Adrenal gland (tissue), 9 donors: ENCODE measurements at regions not wholly inside any gene's neighbourhood (a gene's known extent, or its start where the extent isn't known, plus 50 kb on each side); places are given as distances from the start of the nearest gene placed in this dataset.

Experiments used
- DNase-seq, 7 donors: peaks; one replicate each; pipeline ENCODE4 v3.0.0-alpha.2; 2019 to 2020
- H3K27ac ChIP-seq, 5 donors: fragments of 200-600 bp; sonication (generic) in 4 of 5; 1 replicate in 3 of 5; 2 replicates in 2 of 5; pipeline versions ENCODE4 v1.5.1 to v1.8.0; 2016 to 2020; ENCODE audit warnings: mild to moderate bottlenecking in 1 of 5
- H3K27me3 ChIP-seq: fragments of 200-600 bp; 2 replicates; pipeline ENCODE4 v1.8.0; 2021
- H3K36me3 ChIP-seq, 2 donors: fragments of 200-600 bp; replicated peaks in 1 of 2; 1 replicate in 1 of 2; 2 replicates in 1 of 2; pipeline versions ENCODE4 v1.5.1 to v1.8.0; 2018 to 2022
- H3K4me1 ChIP-seq, 2 donors: fragments of 200-600 bp; replicated peaks in 1 of 2; 1 replicate in 1 of 2; 2 replicates in 1 of 2; pipeline versions ENCODE4 v1.5.1 to v1.8.0; 2018 to 2021
- H3K4me3 ChIP-seq, 4 donors: fragments of 200-600 bp; sonication (generic) in 3 of 4; one replicate each; pipeline ENCODE4 v1.5.1; 2016 to 2018
- H3K9me3 ChIP-seq, 3 donors: fragments of 200-600 bp; sonication (generic) in 1 of 3; replicated peaks in 1 of 3; 1 replicate in 2 of 3; 2 replicates in 1 of 3; pipeline versions ENCODE4 v1.5.1 to v1.8.0; 2016 to 2021
- CTCF ChIP-seq, 6 experiments: fragments of 450-650 bp in 4 of 6; fragments of 200-600 bp in 2 of 6; sonication (generic) in 1 of 6; IDR thresholded peaks; 1 replicate in 5 of 6; 2 replicates in 1 of 6; pipeline versions ENCODE4 v1.5.1 to v1.8.0; 2016 to 2021; ENCODE audit warnings: antibody characterized with exemption in 6 of 6, mild to moderate bottlenecking in 2 of 6, moderate library complexity in 1 of 6
- POLR2A ChIP-seq, 2 donors: fragments of 450-650 bp; IDR thresholded peaks; one replicate each; pipeline ENCODE4 v1.6.1; 2017; ENCODE audit warnings: antibody characterized with exemption in 2 of 2, mild to moderate bottlenecking in 2 of 2, moderate library complexity in 1 of 2
- WGBS, 4 donors: extraction: QIAGEN DNeasy Blood & Tissue Kit in 2 of 4; methylation state at CpG; one replicate each; pipeline versions ENCODE4 v1.1.5 to v1.1.7; 2013 to 2017; 5-methylcytosine and 5-hydroxymethylcytosine counted together
- intact Hi-C, 2 donors: fragments of 100-400 bp; cut with DNase I; formaldehyde crosslinking; loops; one replicate each; pipeline versions ENCODE4 v1.14.1 to v1.15.0; 2022 to 2023
- donor health status: healthy with polysubstance abuse.
- donor health status: Bipolar disorder and iron deficiency.
- donor health status: DM: yes; HTN: yes; CAD: no.
- donor health status: DM: no; HTN: no; CAD: no.
- donor health status: DM: no; HTN: no; CAD: no.

- no peak for DNase-seq
- Histone ChIP-seq H3K36me3 (no peaks in the 10 kb centered on the region), H3K4me1 (peaks cover 4 to 63% of the 10 kb centered on the region in 2 donors), H3K9me3 (peaks cover 0 to 4% (median 0%) of the 10 kb centered on the region in 3 donors), H3K27ac (peak overlapping the region; percentile 1 to 93 (median 88)), H3K27me3 (no peaks in the 10 kb centered on the region), H3K4me3 (peak overlapping the region in 2 of 4 donors; percentile 61 to 80)
- intact Hi-C loops = loop anchor here in 1 of 2 donors (5.0 to 10.0 kb wide), 3 partner anchors 48 to 453 kb away; partner anchors contain the start of gene TRIM13
- 13 to 18% (median 15%) methylated on average over 12 of the region's 12 CpGs for WGBS, 4 donors
- TF ChIP-seq POLR2A (IDR thresholded peaks at IDR 0.05) (no peak), CTCF (IDR thresholded peaks at IDR 0.05) (no peak)
Measured at GRCh38 chr13:50079655-50080202, 64.5 kb downstream of the KCNRG start.

GRCh38 chr13:50080203-50080910 lies 65.1 kb downstream of the KCNRG start:
- TF ChIP-seq CTCF (IDR thresholded peaks at IDR 0.05) (no peak), POLR2A (IDR thresholded peaks at IDR 0.05) (no peak)
- intact Hi-C loops = loop anchor here in 1 of 2 donors (5.0 to 10.0 kb wide), 3 partner anchors 47 to 452 kb away; partner anchors contain the start of gene TRIM13
- H3K4me3 ChIP-seq = peak overlapping the region in 2 of 4 donors; percentile 61 to 80
- H3K36me3 ChIP-seq = no peaks in the 10 kb centered on the region
- peak overlapping the region; percentile 68 to 93 (median 88) for H3K27ac ChIP-seq
- 1% methylated on average over 23 to 29 of the region's 29 CpGs for WGBS, 4 donors
- peaks cover 0 to 4% (median 0%) of the 10 kb centered on the region in 3 donors for H3K9me3 ChIP-seq
- H3K27me3 ChIP-seq = no peaks in the 10 kb centered on the region
- H3K4me1 ChIP-seq = peaks cover 0 to 63% of the 10 kb centered on the region in 2 donors
- peak in 6 of 7 donors; percentile 23 to 68 (median 38) for DNase-seq

- peak overlapping the region; percentile 68 to 93 (median 88) for H3K27ac ChIP-seq
- peak; percentile 40 to 76 (median 68) for DNase-seq
- H3K36me3 ChIP-seq = no peaks in the 10 kb centered on the region
- TF ChIP-seq CTCF (IDR thresholded peaks at IDR 0.05) = no peak
- no peak for TF ChIP-seq POLR2A (IDR thresholded peaks at IDR 0.05)
- peaks cover 0 to 57% of the 10 kb centered on the region in 2 donors for H3K4me1 ChIP-seq
- H3K27me3 ChIP-seq = no peaks in the 10 kb centered on the region
- peaks cover 0 to 4% (median 0%) of the 10 kb centered on the region in 3 donors for H3K9me3 ChIP-seq
- intact Hi-C loops = loop anchor here in 1 of 2 donors (5.0 to 10.0 kb wide), 3 partner anchors 46 to 451 kb away; partner anchors contain the start of gene TRIM13
- peak overlapping the region; percentile 13 to 80 (median 60) for H3K4me3 ChIP-seq
- 0 to 1% (median 1%) methylated on average over 35 to 67 of the region's 67 CpGs for WGBS, 4 donors
Measured at GRCh38 chr13:50080911-50081678, 65.9 kb downstream of the KCNRG start.
